HepG2 (cell line): ENCODE measurements at regions not wholly inside any gene's neighbourhood (a gene's known extent, or its start where the extent isn't known, plus 50 kb on each side); places are given as distances from the start of the nearest gene placed in this dataset.

Experiments
- BRD4 ChIP-seq: sonication (generic); formaldehyde crosslinking; IDR thresholded peaks from 2 replicates; pipeline ENCODE4 v1.4.0; 2020; ENCODE audit warnings: missing genetic modification reagents
- CREM ChIP-seq, 2 experiments: sonication (generic) in 1 of 2; formaldehyde crosslinking in 1 of 2; IDR thresholded peaks; 2 replicates each; pipeline versions ENCODE4 v1.4.0 to v1.6.1; 2016 to 2020; ENCODE audit warnings: antibody characterized with exemption in 1 of 2, mild to moderate bottlenecking in 1 of 2, missing genetic modification reagents in 1 of 2
- HDAC1 ChIP-seq: sonication (generic); formaldehyde crosslinking; IDR thresholded peaks from 2 replicates; pipeline ENCODE4 v1.5.1; 2020; ENCODE audit warnings: mild to moderate bottlenecking, missing genetic modification reagents
- HDAC2 ChIP-seq: sonication (generic); formaldehyde crosslinking; IDR thresholded peaks from 2 replicates; pipeline ENCODE4 v1.4.0; 2020; ENCODE audit warnings: missing genetic modification reagents
- IRF2 ChIP-seq: IDR thresholded peaks from 2 replicates; pipeline ENCODE4 v1.6.1; 2018; ENCODE audit warnings: missing genetic modification reagents, missing compliant biosample characterization
- LCORL ChIP-seq, 2 experiments: fragments of 450-650 bp in 1 of 2; sonication (generic) in 1 of 2; formaldehyde crosslinking in 1 of 2; IDR thresholded peaks; 2 replicates each; pipeline versions ENCODE4 v1.5.0 to v1.6.1; 2017 to 2020; ENCODE audit warnings: antibody characterized with exemption in 1 of 2, missing genetic modification reagents in 1 of 2
- MIER3 ChIP-seq: IDR thresholded peaks from 2 replicates; pipeline ENCODE4 v1.6.1; 2016; ENCODE audit warnings: missing compliant biosample characterization, borderline replicate concordance
- MIXL1 ChIP-seq: IDR thresholded peaks from 2 replicates; pipeline ENCODE4 v1.6.1; 2016
- NR2F2 ChIP-seq: IDR thresholded peaks from 2 replicates; pipeline ENCODE4 v1.6.1; 2012; ENCODE audit warnings: low read depth, inconsistent platforms, borderline replicate concordance
- PHF21A ChIP-seq: sonication (generic); formaldehyde crosslinking; IDR thresholded peaks from 2 replicates; pipeline ENCODE4 v1.5.0; 2020; ENCODE audit warnings: mild to moderate bottlenecking, missing genetic modification reagents
- SRY ChIP-seq: sonication (generic); formaldehyde crosslinking; IDR thresholded peaks from 2 replicates; pipeline ENCODE4 v1.8.0; 2022; ENCODE audit warnings: mild to moderate bottlenecking, missing genetic modification reagents
- STAT5B ChIP-seq: sonication (generic); formaldehyde crosslinking; IDR thresholded peaks from 2 replicates; pipeline ENCODE4 v1.4.0; 2020; ENCODE audit warnings: missing genetic modification reagents
- TARDBP ChIP-seq: sonication (generic); formaldehyde crosslinking; IDR thresholded peaks from 2 replicates; pipeline ENCODE4 v1.8.0; 2022; ENCODE audit warnings: mild to moderate bottlenecking, missing genetic modification reagents
- ZBTB7B ChIP-seq: sonication (generic); formaldehyde crosslinking; IDR thresholded peaks from 2 replicates; pipeline ENCODE4 v1.4.0; 2020; ENCODE audit warnings: missing genetic modification reagents
- ZEB1 ChIP-seq: IDR thresholded peaks from 2 replicates; pipeline ENCODE4 v1.6.1; 2012; ENCODE audit warnings: mild to moderate bottlenecking, low read depth, inconsistent platforms; ENCODE audit not compliant: insufficient replicate concordance
- ZKSCAN8 ChIP-seq: IDR thresholded peaks from 2 replicates; pipeline ENCODE4 v1.6.1; 2016; ENCODE audit warnings: borderline replicate concordance, missing genetic modification reagents, missing compliant biosample characterization
- ZNF510 ChIP-seq: sonication (generic); formaldehyde crosslinking; IDR thresholded peaks from 2 replicates; pipeline ENCODE4 v1.4.0; 2020; ENCODE audit warnings: low read depth, mild to moderate bottlenecking, missing genetic modification reagents
- ZNF546 ChIP-seq: sonication (generic); formaldehyde crosslinking; conservative IDR thresholded peaks from 2 replicates; pipeline ENCODE4 v1.8.1; 2023; ENCODE audit warnings: mild to moderate bottlenecking, missing genetic modification reagents
- ZNF577 ChIP-seq: sonication (generic); formaldehyde crosslinking; IDR thresholded peaks from 2 replicates; pipeline ENCODE4 v1.4.0; 2020; ENCODE audit warnings: mild to moderate bottlenecking, low read depth, missing genetic modification reagents, borderline replicate concordance
- ZNF75D ChIP-seq: sonication (generic); formaldehyde crosslinking; IDR thresholded peaks from 2 replicates; pipeline ENCODE4 v1.8.1; 2023; ENCODE audit warnings: missing genetic modification reagents, mild to moderate bottlenecking, borderline replicate concordance
- TF ChIP-seq, protein P1 (sequence below): sonication (generic); formaldehyde crosslinking; IDR thresholded peaks from 2 replicates; pipeline ENCODE4 v1.4.0; 2020; ENCODE audit warnings: missing genetic modification reagents
- TF ChIP-seq, protein P2 (sequence below): sonication (generic); formaldehyde crosslinking; IDR thresholded peaks from 2 replicates; pipeline ENCODE4 v1.4.0; 2020; ENCODE audit warnings: missing genetic modification reagents
- TF ChIP-seq, protein P3 (sequence below): sonication (generic); formaldehyde crosslinking; IDR thresholded peaks from 2 replicates; pipeline ENCODE4 v1.9.0; 2021; ENCODE audit warnings: missing genetic modification reagents, mild to moderate bottlenecking, borderline replicate concordance
- TF ChIP-seq, protein P4 (sequence below): sonication (generic); formaldehyde crosslinking; IDR thresholded peaks from 2 replicates; pipeline ENCODE4 v1.9.0; 2022; ENCODE audit warnings: low read depth, missing genetic modification reagents

DNA sequence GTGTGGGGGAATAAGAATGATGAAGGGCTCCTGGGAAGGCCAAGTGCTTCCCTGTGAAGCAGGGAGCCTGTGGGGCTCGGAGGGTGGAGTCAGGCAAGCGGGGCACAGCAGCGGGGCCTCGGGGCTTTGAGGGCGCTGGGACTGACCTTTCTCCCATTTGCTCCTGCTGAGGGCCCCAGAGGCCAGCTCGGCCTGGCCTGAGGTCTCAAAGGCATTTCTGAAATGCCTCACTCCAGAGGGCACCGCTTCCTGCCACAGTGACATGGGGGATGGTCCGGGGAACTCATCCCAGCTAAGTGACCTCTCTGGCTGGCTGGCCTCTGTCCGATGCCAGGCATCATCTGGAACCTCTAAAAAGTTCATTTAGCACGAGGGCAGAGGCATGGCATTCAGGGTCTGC lies 98.8 kb upstream of the STX18 start (continued):
- TF ChIP-seq, protein P1, sequence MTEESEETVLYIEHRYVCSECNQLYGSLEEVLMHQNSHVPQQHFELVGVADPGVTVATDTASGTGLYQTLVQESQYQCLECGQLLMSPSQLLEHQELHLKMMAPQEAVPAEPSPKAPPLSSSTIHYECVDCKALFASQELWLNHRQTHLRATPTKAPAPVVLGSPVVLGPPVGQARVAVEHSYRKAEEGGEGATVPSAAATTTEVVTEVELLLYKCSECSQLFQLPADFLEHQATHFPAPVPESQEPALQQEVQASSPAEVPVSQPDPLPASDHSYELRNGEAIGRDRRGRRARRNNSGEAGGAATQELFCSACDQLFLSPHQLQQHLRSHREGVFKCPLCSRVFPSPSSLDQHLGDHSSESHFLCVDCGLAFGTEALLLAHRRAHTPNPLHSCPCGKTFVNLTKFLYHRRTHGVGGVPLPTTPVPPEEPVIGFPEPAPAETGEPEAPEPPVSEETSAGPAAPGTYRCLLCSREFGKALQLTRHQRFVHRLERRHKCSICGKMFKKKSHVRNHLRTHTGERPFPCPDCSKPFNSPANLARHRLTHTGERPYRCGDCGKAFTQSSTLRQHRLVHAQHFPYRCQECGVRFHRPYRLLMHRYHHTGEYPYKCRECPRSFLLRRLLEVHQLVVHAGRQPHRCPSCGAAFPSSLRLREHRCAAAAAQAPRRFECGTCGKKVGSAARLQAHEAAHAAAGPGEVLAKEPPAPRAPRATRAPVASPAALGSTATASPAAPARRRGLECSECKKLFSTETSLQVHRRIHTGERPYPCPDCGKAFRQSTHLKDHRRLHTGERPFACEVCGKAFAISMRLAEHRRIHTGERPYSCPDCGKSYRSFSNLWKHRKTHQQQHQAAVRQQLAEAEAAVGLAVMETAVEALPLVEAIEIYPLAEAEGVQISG (CRISPR knock-in tag): peak; percentile 60; the same call in 1 of the 2 replicates
- TF ChIP-seq ZNF510 (CRISPR knock-in tag) (0 out of 2 replicates have a peak, but pooled peaks have one; percentile 49), PHF21A (CRISPR knock-in tag) (peak; percentile 87), HDAC2 (peak; percentile 75; the same call in 1 of the 2 replicates), STAT5B (CRISPR knock-in tag) (no peak), ZNF577 (CRISPR knock-in tag) (no peak), MIXL1 (CRISPR knock-in tag) (peak; percentile 53; the same call in 1 of the 2 replicates), ZEB1 (no peak), HDAC1 (peak; percentile 52; the same call in 1 of the 2 replicates), SRY (CRISPR knock-in tag) (0 out of 2 replicates have a peak, but pooled peaks have one; percentile 42), NR2F2 (peak; percentile 81), IRF2 (CRISPR knock-in tag) (peak; percentile 58; the same call in 1 of the 2 replicates), ZKSCAN8 (CRISPR knock-in tag) (peak; percentile 58; the same call in 1 of the 2 replicates), BRD4 (CRISPR knock-in tag) (peak; percentile 47; the same call in 1 of the 2 replicates), TARDBP (CRISPR knock-in tag) (peak; percentile 66), ZNF546 (CRISPR knock-in tag) (0 out of 2 replicates have a peak, but pooled peaks have one; percentile 34), LCORL (IDR thresholded peaks at IDR 0.05) (no peak), LCORL (CRISPR knock-in tag; IDR thresholded peaks at IDR 0.05) (peak; percentile 70), ZNF75D (CRISPR knock-in tag) (no peak), MIER3 (CRISPR knock-in tag) (peak; percentile 45; the same call in 1 of the 2 replicates), ZBTB7B (CRISPR knock-in tag) (0 out of 2 replicates have a peak, but pooled peaks have one; percentile 32), CREM (IDR thresholded peaks at IDR 0.05) (peak; percentile 56; the same call in 1 of the 2 replicates), CREM (CRISPR knock-in tag; IDR thresholded peaks at IDR 0.05) (no peak)
- TF ChIP-seq, protein P2, sequence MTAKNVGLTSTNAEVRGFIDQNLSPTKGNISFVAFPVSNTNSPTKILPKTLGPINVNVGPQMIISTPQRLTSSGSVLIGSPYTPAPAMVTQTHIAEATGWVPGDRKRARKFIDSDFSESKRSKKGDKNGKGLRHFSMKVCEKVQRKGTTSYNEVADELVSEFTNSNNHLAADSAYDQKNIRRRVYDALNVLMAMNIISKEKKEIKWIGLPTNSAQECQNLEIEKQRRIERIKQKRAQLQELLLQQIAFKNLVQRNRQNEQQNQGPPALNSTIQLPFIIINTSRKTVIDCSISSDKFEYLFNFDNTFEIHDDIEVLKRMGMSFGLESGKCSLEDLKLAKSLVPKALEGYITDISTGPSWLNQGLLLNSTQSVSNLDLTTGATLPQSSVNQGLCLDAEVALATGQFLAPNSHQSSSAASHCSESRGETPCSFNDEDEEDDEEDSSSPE: no peak
- TF ChIP-seq, protein P3, sequence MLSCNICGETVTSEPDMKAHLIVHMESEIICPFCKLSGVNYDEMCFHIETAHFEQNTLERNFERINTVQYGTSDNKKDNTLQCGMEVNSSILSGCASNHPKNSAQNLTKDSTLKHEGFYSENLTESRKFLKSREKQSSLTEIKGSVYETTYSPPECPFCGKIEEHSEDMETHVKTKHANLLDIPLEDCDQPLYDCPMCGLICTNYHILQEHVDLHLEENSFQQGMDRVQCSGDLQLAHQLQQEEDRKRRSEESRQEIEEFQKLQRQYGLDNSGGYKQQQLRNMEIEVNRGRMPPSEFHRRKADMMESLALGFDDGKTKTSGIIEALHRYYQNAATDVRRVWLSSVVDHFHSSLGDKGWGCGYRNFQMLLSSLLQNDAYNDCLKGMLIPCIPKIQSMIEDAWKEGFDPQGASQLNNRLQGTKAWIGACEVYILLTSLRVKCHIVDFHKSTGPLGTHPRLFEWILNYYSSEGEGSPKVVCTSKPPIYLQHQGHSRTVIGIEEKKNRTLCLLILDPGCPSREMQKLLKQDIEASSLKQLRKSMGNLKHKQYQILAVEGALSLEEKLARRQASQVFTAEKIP (CRISPR knock-in tag): no peak
- TF ChIP-seq, protein P4, sequence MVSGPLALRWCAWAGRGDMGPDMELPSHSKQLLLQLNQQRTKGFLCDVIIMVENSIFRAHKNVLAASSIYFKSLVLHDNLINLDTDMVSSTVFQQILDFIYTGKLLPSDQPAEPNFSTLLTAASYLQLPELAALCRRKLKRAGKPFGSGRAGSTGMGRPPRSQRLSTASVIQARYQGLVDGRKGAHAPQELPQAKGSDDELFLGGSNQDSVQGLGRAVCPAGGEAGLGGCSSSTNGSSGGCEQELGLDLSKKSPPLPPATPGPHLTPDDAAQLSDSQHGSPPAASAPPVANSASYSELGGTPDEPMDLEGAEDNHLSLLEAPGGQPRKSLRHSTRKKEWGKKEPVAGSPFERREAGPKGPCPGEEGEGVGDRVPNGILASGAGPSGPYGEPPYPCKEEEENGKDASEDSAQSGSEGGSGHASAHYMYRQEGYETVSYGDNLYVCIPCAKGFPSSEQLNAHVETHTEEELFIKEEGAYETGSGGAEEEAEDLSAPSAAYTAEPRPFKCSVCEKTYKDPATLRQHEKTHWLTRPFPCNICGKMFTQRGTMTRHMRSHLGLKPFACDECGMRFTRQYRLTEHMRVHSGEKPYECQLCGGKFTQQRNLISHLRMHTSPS (CRISPR knock-in tag): peak; percentile 93
